ENCODE measurements at regions not wholly inside any gene's neighbourhood (a gene's known extent, or its start where the extent isn't known, plus 50 kb on each side); places are given as distances from the start of the nearest gene placed in this dataset.

DNA sequence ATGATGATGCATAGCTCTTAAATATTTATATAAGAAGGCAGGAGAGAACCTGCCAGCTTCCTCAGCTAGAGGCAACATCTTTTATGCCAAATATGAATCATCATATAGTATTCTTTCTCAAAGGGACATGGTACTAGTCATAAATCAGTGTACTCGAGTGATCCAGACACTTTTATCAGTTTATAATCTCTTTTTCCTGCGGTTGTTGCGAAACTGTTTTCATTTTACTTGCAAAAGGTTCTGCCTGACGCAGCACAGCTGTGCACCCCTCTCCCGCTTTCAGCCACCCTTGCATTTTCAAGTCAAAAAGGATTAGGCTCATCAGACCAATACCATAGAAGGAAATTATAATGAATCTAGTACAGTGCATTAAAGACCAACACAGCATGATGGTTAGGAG lies 332.3 kb upstream of the PRKCQ start:
- Mint-ChIP-seq H3K9me3 (peaks cover 11% of the 10 kb centered on the region), H3K4me1 (ENCODE audit: low read depth) (peaks cover 8% of the 10 kb centered on the region), H3K4me3 (no peak overlapping the region), H3K27me3 (no peaks in the 10 kb centered on the region), H3K36me3 (ENCODE audit: low read depth) (no peaks in the 10 kb centered on the region), H3K27ac (no peak overlapping the region)
- intact Hi-C loops (cut with micrococcal nuclease), result no loop called here

- Mint-ChIP-seq H3K27ac (no peak overlapping the region), H3K27me3 (no peaks in the 10 kb centered on the region), H3K9me3 (peaks cover 11% of the 10 kb centered on the region), H3K36me3 (ENCODE audit: low read depth) (no peaks in the 10 kb centered on the region), H3K4me3 (no peak overlapping the region), H3K4me1 (ENCODE audit: low read depth) (peaks cover 4% of the 10 kb centered on the region)
- intact Hi-C loops (cut with micrococcal nuclease), result no loop called here
Observed at GRCh38 chr10:6912021-6912420, 331.9 kb upstream of the PRKCQ start.

DNA sequence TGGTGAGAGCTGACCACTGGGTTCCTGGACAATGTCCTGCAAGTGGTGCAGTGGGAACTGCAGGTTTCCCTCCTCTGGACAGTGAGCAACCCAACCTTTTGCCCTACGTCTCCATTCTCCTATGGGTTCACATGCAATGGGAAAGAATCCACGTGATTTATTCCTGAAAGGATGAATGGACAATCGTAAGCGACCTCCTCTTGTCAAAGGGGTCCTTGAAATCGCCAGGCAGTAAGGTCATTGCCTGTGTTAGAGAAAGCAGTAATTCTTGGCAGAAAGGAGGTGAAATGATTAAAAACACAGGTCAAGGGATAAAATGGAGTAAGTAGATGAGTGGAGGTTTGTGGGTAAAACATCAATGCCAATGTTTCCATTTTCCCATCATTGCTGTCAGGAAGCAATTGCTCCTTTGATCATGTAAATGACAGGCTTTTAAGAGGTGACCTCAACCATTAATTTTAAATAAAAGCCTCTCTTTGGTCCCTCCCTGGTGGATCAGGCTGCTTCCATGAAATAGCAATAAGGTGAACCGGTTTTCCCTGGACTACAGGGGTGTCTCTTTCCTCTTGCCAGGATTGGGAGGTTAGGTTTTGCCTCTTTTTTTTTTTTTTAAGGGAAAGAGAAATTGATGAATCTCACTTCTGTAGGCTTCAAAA lies 330.0 kb upstream of the PRKCQ start:
- Mint-ChIP-seq H3K9me3 (peaks cover 11% of the 10 kb centered on the region), H3K4me3 (no peak overlapping the region), H3K27me3 (no peaks in the 10 kb centered on the region), H3K4me1 (ENCODE audit: low read depth) (no peaks in the 10 kb centered on the region), H3K27ac (no peak overlapping the region), H3K36me3 (ENCODE audit: low read depth) (no peaks in the 10 kb centered on the region)
- intact Hi-C loops (cut with micrococcal nuclease), result no loop called here

DNA sequence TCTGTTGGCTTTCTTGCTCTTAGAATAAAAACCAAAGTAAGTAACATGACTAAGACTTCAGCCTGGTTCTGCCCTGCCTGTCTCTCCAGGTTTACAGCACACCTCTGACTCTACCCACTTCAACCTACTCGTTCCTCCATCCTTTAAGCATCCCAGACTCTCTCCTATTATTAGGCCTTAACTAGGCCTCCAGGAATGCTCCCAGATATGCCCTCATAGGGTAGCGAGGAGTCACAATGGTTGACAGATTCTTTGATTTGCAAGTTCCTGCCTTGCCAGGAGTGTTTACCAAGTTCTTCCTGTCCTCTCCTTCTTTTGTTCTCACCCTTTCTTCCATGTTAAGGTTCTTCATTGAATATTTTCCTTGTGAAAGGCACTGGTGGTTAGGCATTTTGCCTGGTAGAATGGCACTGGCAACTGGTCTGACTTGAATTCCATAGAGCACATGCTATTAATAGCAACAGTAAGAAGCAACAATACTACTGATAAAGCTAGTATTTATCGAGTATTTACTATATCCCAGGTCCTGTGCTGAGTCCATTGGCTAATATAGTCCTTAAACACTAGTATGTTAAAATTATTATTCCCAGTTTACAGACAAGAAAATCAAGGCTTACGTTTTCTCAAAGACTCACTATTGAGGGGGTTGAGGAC lies 327.9 kb upstream of the PRKCQ start:
- Mint-ChIP-seq H3K4me1 (ENCODE audit: low read depth) (no peaks in the 10 kb centered on the region), H3K9me3 (peaks cover 11% of the 10 kb centered on the region), H3K36me3 (ENCODE audit: low read depth) (no peaks in the 10 kb centered on the region), H3K27me3 (no peaks in the 10 kb centered on the region), H3K4me3 (no peak overlapping the region), H3K27ac (no peak overlapping the region)
- intact Hi-C loops (cut with micrococcal nuclease), result no loop called here

GRCh38 chr10:6894405-6894804 lies 314.3 kb upstream of the PRKCQ start:
- Mint-ChIP-seq H3K9me3 (no peaks in the 10 kb centered on the region), H3K27me3 (no peaks in the 10 kb centered on the region), H3K27ac (no peak overlapping the region), H3K4me3 (no peak overlapping the region), H3K36me3 (ENCODE audit: low read depth) (no peaks in the 10 kb centered on the region), H3K4me1 (ENCODE audit: low read depth) (no peaks in the 10 kb centered on the region)
- intact Hi-C loops (cut with micrococcal nuclease), result no loop called here

DNA sequence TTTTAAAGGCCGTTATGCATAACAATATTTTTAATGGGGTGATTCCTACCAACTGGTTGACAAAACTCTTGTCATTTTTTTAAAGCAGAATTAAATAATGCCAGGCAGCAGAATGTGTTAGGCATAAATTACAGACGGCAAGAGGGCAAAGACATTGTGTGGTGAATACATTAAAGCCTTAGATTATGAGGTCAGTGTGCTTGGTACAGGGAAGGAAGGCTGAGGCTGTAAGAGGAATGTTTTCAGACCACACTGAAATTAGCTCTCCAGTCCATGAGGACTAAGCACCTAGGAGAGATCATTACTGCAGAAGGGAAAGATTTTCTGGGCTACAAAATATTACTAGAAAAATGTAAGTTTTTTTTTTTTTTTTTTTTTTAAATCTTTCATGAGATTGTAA lies 312.8 kb upstream of the PRKCQ start:
- intact Hi-C loops (cut with micrococcal nuclease), result no loop called here

GRCh38 chr10:6891924-6892323 lies 311.8 kb upstream of the PRKCQ start:
- Mint-ChIP-seq H3K4me1 (ENCODE audit: low read depth) (no peaks in the 10 kb centered on the region), H3K4me3 (no peak overlapping the region), H3K9me3 (no peaks in the 10 kb centered on the region), H3K27ac (no peak overlapping the region), H3K27me3 (no peaks in the 10 kb centered on the region), H3K36me3 (ENCODE audit: low read depth) (no peaks in the 10 kb centered on the region)
- intact Hi-C loops (cut with micrococcal nuclease), result no loop called here

More for the DNA sequence above, 312.8 kb upstream of the PRKCQ start:
- H3K4me3 Mint-ChIP-seq, result no peak overlapping the region
- no peaks in the 10 kb centered on the region for H3K9me3 Mint-ChIP-seq
- H3K36me3 Mint-ChIP-seq (ENCODE audit: low read depth), result no peaks in the 10 kb centered on the region
- no peaks in the 10 kb centered on the region for H3K4me1 Mint-ChIP-seq (ENCODE audit: low read depth)
- H3K27me3 Mint-ChIP-seq, result no peaks in the 10 kb centered on the region
- H3K27ac Mint-ChIP-seq, result no peak overlapping the region

GRCh38 chr10:6889718-6890117 lies 309.6 kb upstream of the PRKCQ start:
- intact Hi-C loops (cut with micrococcal nuclease), result no loop called here
- H3K27me3 Mint-ChIP-seq, result no peaks in the 10 kb centered on the region
- no peak overlapping the region for H3K4me3 Mint-ChIP-seq
- H3K36me3 Mint-ChIP-seq (ENCODE audit: low read depth), result no peaks in the 10 kb centered on the region
- no peak overlapping the region for H3K27ac Mint-ChIP-seq
- H3K4me1 Mint-ChIP-seq (ENCODE audit: low read depth), result peaks cover 7% of the 10 kb centered on the region
- H3K9me3 Mint-ChIP-seq, result no peaks in the 10 kb centered on the region

DNA sequence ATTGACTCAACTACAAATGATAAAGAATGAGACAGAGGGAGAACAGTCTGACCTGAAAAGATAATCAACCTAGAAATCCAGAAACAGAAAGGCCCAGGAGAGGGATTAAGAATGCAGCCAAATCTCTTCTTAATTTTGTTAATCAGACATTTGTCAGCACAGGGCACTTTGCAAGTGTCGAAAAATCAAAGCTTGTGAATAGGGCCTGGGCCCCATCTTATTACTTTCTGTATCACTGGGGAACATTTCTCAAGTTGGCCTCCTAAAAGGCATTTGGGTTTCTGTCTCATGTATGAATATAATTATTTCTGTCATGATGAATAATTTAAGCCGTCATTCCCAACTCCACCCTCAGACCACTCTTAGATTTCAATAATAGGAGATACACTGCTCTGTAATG lies 308.4 kb upstream of the PRKCQ start:
- Mint-ChIP-seq H3K27me3 (no peaks in the 10 kb centered on the region), H3K9me3 (no peaks in the 10 kb centered on the region), H3K4me3 (no peak overlapping the region), H3K27ac (no peak overlapping the region), H3K36me3 (ENCODE audit: low read depth) (no peaks in the 10 kb centered on the region), H3K4me1 (ENCODE audit: low read depth) (peaks cover 13% of the 10 kb centered on the region)
- intact Hi-C loops (cut with micrococcal nuclease), result no loop called here

- H3K4me3 Mint-ChIP-seq, result no peak overlapping the region
- H3K36me3 Mint-ChIP-seq (ENCODE audit: low read depth), result no peaks in the 10 kb centered on the region
- peaks cover 13% of the 10 kb centered on the region for H3K4me1 Mint-ChIP-seq (ENCODE audit: low read depth)
- no peaks in the 10 kb centered on the region for H3K27me3 Mint-ChIP-seq
- H3K9me3 Mint-ChIP-seq, result no peaks in the 10 kb centered on the region
- H3K27ac Mint-ChIP-seq, result no peak overlapping the region
- intact Hi-C loops (cut with micrococcal nuclease), result no loop called here
Observed at GRCh38 chr10:6885284-6885683, 305.2 kb upstream of the PRKCQ start.

DNA sequence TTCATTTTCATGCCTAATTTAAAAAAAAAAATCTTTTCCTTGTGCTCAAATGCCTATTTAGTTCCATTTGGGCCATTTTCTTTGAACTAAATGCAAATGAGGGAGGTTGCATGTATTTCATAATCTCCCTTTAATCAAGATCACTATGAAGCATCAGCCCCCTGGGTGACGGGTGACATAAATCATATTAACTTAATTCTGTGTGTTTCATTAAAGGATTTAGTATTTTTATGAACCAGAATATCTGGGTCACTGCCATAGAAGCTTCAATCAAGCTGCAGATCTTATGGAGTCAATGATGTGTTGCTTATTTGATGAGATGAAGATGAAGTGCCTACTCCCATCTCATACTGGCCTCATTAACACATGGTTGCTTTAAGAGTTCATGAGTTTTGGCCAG lies 301.9 kb upstream of the PRKCQ start:
- H3K27ac Mint-ChIP-seq, result no peak overlapping the region
- H3K27me3 Mint-ChIP-seq, result no peaks in the 10 kb centered on the region
- no peaks in the 10 kb centered on the region for H3K9me3 Mint-ChIP-seq
- no peaks in the 10 kb centered on the region for H3K36me3 Mint-ChIP-seq (ENCODE audit: low read depth)
- no peak overlapping the region for H3K4me3 Mint-ChIP-seq
- peaks cover 13% of the 10 kb centered on the region for H3K4me1 Mint-ChIP-seq (ENCODE audit: low read depth)
- intact Hi-C loops (cut with micrococcal nuclease), result no loop called here

- no peaks in the 10 kb centered on the region for H3K36me3 Mint-ChIP-seq (ENCODE audit: low read depth)
- intact Hi-C loops (cut with micrococcal nuclease), result no loop called here
- no peak overlapping the region for H3K4me3 Mint-ChIP-seq
- H3K4me1 Mint-ChIP-seq (ENCODE audit: low read depth), result no peaks in the 10 kb centered on the region
- H3K9me3 Mint-ChIP-seq, result no peaks in the 10 kb centered on the region
- no peaks in the 10 kb centered on the region for H3K27me3 Mint-ChIP-seq
- H3K27ac Mint-ChIP-seq, result no peak overlapping the region
Observed at GRCh38 chr10:6877722-6878392, 297.8 kb upstream of the PRKCQ start.

DNA sequence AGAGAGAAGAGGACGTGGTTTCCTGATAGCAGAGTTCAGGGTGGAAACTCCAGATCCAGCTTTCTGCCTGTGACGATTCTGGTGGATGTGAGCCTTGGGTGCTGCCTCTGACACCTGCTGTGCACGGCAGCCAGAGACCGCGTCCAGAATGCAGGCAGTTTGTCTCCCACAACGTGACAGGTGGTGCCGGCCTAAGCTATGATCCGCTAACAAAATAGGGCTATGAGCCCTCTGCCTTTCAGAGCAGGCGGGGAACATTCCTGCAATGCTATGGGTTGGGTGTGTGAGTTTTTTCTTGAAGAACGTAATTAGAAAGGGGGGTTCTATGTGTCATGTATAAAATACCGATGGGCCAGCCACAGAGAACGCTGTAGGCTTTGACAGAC lies 297.3 kb upstream of the PRKCQ start:
- Mint-ChIP-seq H3K27ac (no peak overlapping the region), H3K27me3 (no peaks in the 10 kb centered on the region), H3K4me1 (ENCODE audit: low read depth) (no peaks in the 10 kb centered on the region), H3K4me3 (no peak overlapping the region), H3K9me3 (no peaks in the 10 kb centered on the region), H3K36me3 (ENCODE audit: low read depth) (no peaks in the 10 kb centered on the region)
- intact Hi-C loops (cut with micrococcal nuclease), result no loop called here

DNA sequence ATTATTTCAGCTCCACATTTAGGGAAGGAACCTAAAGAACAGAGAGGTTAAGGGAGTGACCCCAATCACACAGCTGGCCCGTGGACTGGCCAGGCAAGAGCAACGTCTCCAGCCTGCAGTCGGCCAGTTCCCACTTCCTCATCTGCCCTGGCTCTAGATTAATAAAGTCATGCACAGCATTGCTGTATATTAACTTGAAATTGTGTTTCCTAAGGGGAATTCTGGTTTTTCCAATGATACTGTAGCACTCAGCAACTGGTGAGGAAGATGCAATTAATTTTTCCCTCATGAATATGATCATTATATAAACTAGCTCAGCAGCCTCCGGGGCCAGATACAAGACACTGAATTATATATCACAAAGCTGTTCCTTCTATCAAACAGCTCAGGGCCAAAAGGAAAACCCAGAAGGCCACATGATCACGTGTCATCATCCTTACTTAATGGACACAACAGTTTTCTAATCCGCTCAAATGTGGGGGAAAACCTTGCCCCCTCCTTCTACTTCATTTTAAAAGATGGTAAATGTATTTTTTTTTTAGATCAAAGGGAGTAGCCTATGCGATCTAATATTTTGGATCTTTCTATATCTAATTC lies 295.3 kb upstream of the PRKCQ start:
- H3K27me3 Mint-ChIP-seq, result no peaks in the 10 kb centered on the region
- intact Hi-C loops (cut with micrococcal nuclease), result no loop called here
- no peaks in the 10 kb centered on the region for H3K4me1 Mint-ChIP-seq (ENCODE audit: low read depth)
- H3K9me3 Mint-ChIP-seq, result no peaks in the 10 kb centered on the region
- H3K4me3 Mint-ChIP-seq, result no peak overlapping the region
- H3K27ac Mint-ChIP-seq, result no peak overlapping the region
- H3K36me3 Mint-ChIP-seq (ENCODE audit: low read depth), result no peaks in the 10 kb centered on the region

Measured in dendritic cell treated with granulocyte-macrophage colony-stimulating factor and Interleukin-4, amounts not matched to agents 40 ng/mL and 50 ng/mL, for 4 days (primary cell).